IMR-90 (cell line): ENCODE measurements at regions not wholly inside any gene's neighbourhood (a gene's known extent, or its start where the extent isn't known, plus 50 kb on each side); places are given as distances from the start of the nearest gene placed in this dataset.

Source experiments
- ATAC-seq: fragments of 200-7000 bp; cut with Tn5 transposase; 2 replicates; pipeline ENCODE4 v1.9.1; 2020; ENCODE audit warnings: low read depth, mild to moderate bottlenecking, moderate library complexity
- BruUV-seq: library from RNA; stranded (reverse); fragments of 400-500 nt; replicated peaks from 2 replicates; lab custom pipeline; 2021; lab: Mats Ljungman, UMichigan
- CTCF ChIA-PET: fragments of 300-600 bp; formaldehyde crosslinking; extraction: SDS; loops from one replicate; lab custom pipeline; 2021; ENCODE audit warnings: antibody characterized with exemption; lab: Yijun Ruan, JAX
- POLR2A ChIA-PET: fragments of 300-600 bp; sonication (Branson Sonifier 250); formaldehyde crosslinking; loops from one replicate; lab custom pipeline; 2022; ENCODE audit warnings: antibody characterized with exemption; ENCODE audit not compliant: unreplicated experiment; lab: Charles Lee
- DNase-seq: peaks from one replicate; pipeline ENCODE4 v3.0.0; 2013
- H2AFZ ChIP-seq: replicated peaks from 2 replicates; pipeline ENCODE3; 2013; ENCODE audit warnings: low read length, mild to moderate bottlenecking; ENCODE audit not compliant: poor library complexity
- H2AK5ac ChIP-seq: 2 replicates; pipeline ENCODE4 v1.6.1; 2013; ENCODE audit warnings: low read depth, low read length, inconsistent platforms
- H2AK9ac ChIP-seq: replicated peaks from 2 replicates; pipeline ENCODE3; 2013; ENCODE audit warnings: mild to moderate bottlenecking, low read depth, low read length, moderate library complexity; ENCODE audit not compliant: poor library complexity
- H2BK120ac ChIP-seq: 2 replicates; pipeline ENCODE4 v1.6.1; 2013; ENCODE audit warnings: low read depth, low read length, inconsistent platforms
- H2BK15ac ChIP-seq: 3 replicates; pipeline ENCODE4 v1.6.1; 2013; ENCODE audit warnings: low read depth, low read length, inconsistent platforms
- H2BK20ac ChIP-seq: 2 replicates; pipeline ENCODE4 v1.6.1; 2013; ENCODE audit warnings: low read depth, mild to moderate bottlenecking, inconsistent platforms, low read length, moderate library complexity
- H2BK5ac ChIP-seq: 2 replicates; pipeline ENCODE4 v1.6.1; 2013; ENCODE audit warnings: mild to moderate bottlenecking, low read depth, low read length, inconsistent platforms; ENCODE audit not compliant: poor library complexity, severe bottlenecking
- H3K14ac ChIP-seq: replicated peaks from 2 replicates; pipeline ENCODE4 v1.6.1; 2013; ENCODE audit warnings: low read depth, low read length, inconsistent platforms
- H3K18ac ChIP-seq: 2 replicates; pipeline ENCODE4 v1.6.1; 2013; ENCODE audit warnings: low read depth, low read length, control low read depth
- H3K23ac ChIP-seq: 2 replicates; pipeline ENCODE4 v1.6.1; 2013; ENCODE audit warnings: low read depth, low read length, inconsistent platforms
- H3K27ac ChIP-seq: 2 replicates; pipeline ENCODE4 v1.5.1; 2013; ENCODE audit warnings: mild to moderate bottlenecking, control low read depth, low read length; ENCODE audit not compliant: insufficient read depth
- H3K27me3 ChIP-seq: 2 replicates; pipeline ENCODE4 v1.6.1; 2013; ENCODE audit warnings: low read length; ENCODE audit not compliant: control insufficient read depth, insufficient read depth
- H3K36me3 ChIP-seq: 2 replicates; pipeline ENCODE4 v1.6.1; 2013; ENCODE audit warnings: low read length, mixed read lengths; ENCODE audit not compliant: control insufficient read depth, insufficient read depth
- H3K4ac ChIP-seq: 2 replicates; pipeline ENCODE4 v1.6.1; 2013; ENCODE audit warnings: low read depth, low read length, inconsistent platforms
- H3K4me1 ChIP-seq: 2 replicates; pipeline ENCODE4 v1.6.1; 2013; ENCODE audit warnings: low read length, mixed read lengths; ENCODE audit not compliant: control insufficient read depth, insufficient read depth
- H3K4me2 ChIP-seq: 2 replicates; pipeline ENCODE4 v1.6.1; 2013; ENCODE audit warnings: low read depth, mild to moderate bottlenecking, control low read depth, low read length, moderate library complexity
- H3K4me3 ChIP-seq: 2 replicates; pipeline ENCODE4 v1.5.1; 2013; ENCODE audit warnings: low read depth, mild to moderate bottlenecking, control low read depth, low read length, moderate library complexity; ENCODE audit not compliant: insufficient read depth
- H3K56ac ChIP-seq: 2 replicates; pipeline ENCODE4 v1.6.1; 2013; ENCODE audit warnings: low read length, inconsistent platforms; ENCODE audit not compliant: insufficient read depth; ENCODE audit errors: extremely low read depth
- H3K79me1 ChIP-seq, 2 experiments: 2 replicates each; pipeline ENCODE4 v1.6.1; 2013; ENCODE audit warnings: low read length in 2 of 2, inconsistent platforms in 1 of 2, low read depth in 1 of 2
- H3K9ac ChIP-seq: 2 replicates; pipeline ENCODE4 v1.6.1; 2013; ENCODE audit warnings: low read depth, low read length, control low read depth
- H3K9me1 ChIP-seq: 2 replicates; pipeline ENCODE4 v1.6.1; 2013; ENCODE audit warnings: low read length, inconsistent platforms; ENCODE audit not compliant: insufficient read depth
- H3K9me3 ChIP-seq: 2 replicates; pipeline ENCODE4 v1.6.1; 2013; ENCODE audit warnings: low read length; ENCODE audit not compliant: control insufficient read depth, insufficient read depth
- H4K20me1 ChIP-seq: 2 replicates; pipeline ENCODE4 v1.6.1; 2013; ENCODE audit warnings: low read length, inconsistent platforms; ENCODE audit not compliant: insufficient read depth
- H4K5ac ChIP-seq: 2 replicates; pipeline ENCODE4 v1.6.1; 2013; ENCODE audit warnings: mild to moderate bottlenecking, low read depth, low read length, control low read depth
- H4K8ac ChIP-seq, 2 experiments: 2 replicates each; pipeline ENCODE4 v1.6.1; 2013; ENCODE audit warnings: low read depth in 2 of 2, low read length in 2 of 2, control low read depth in 1 of 2, inconsistent platforms in 1 of 2
- H4K91ac ChIP-seq: 2 replicates; pipeline ENCODE4 v1.6.1; 2013; ENCODE audit warnings: low read depth, low read length, inconsistent platforms; ENCODE audit not compliant: insufficient read depth
- MXI1 ChIP-seq: IDR thresholded peaks from 2 replicates; pipeline ENCODE4 v1.6.1; 2012; ENCODE audit warnings: low read depth, mild to moderate bottlenecking, low read length, moderate library complexity, borderline replicate concordance
- WGBS, 2 experiments: methylation state at CpG; one replicate each; pipeline versions ENCODE4 v1.1.5 to v1.1.7; 2013; ENCODE audit warnings: missing lambda C conversion rate in 2 of 2; ENCODE audit not compliant: insufficient read length in 1 of 2; ENCODE audit errors: extremely low coverage in 2 of 2; 5-methylcytosine and 5-hydroxymethylcytosine counted together
- dilution Hi-C: fragments of 300-500 bp; cut with HindIII; formaldehyde crosslinking; loops from one replicate; pipeline ENCODE4 v1.14.3; 2018; ENCODE audit warnings: low sequenced_read_pairs; ENCODE audit not compliant: unreplicated experiment
- in situ Hi-C: fragments of 300-500 bp; cut with MboI; formaldehyde crosslinking; loops from 3 replicates; pipeline ENCODE4 v1.14.3; 2019; ENCODE audit warnings: low sequenced_read_pairs, inconsistent platforms, mixed read lengths
- intact Hi-C: fragments of 100-400 bp; cut with micrococcal nuclease; formaldehyde crosslinking; loops from 2 replicates; pipeline ENCODE4 v1.10.0; 2022

- no peak overlapping the region for H3K4me3 ChIP-seq
- H3K79me1 ChIP-seq = no peaks in the 10 kb centered on the region
- H2BK15ac ChIP-seq = no peak overlapping the region
- H3K27ac ChIP-seq = no peak overlapping the region
- H3K4me1 ChIP-seq = no peaks in the 10 kb centered on the region
- TF ChIP-seq MXI1 = no peak
- ATAC-seq = no peak
- H2AFZ ChIP-seq = no peak overlapping the region
- no peak overlapping the region for H3K9ac ChIP-seq
- no peak overlapping the region for H2BK120ac ChIP-seq
- no peak overlapping the region for H2BK20ac ChIP-seq
- no peak overlapping the region for H3K18ac ChIP-seq
- no CpG with 5 or more reads among the region's 3 CpGs for WGBS, 2 experiments
- no peak overlapping the region for H4K8ac ChIP-seq
- DNase-seq = no peak
- no peak overlapping the region for H2AK9ac ChIP-seq
- no peaks in the 10 kb centered on the region for H4K20me1 ChIP-seq
- H3K14ac ChIP-seq = no peak overlapping the region
- no peak overlapping the region for H4K91ac ChIP-seq
- H3K56ac ChIP-seq = no peak overlapping the region
- H2BK5ac ChIP-seq = no peak overlapping the region
- no peak overlapping the region for H4K5ac ChIP-seq
- H3K4ac ChIP-seq = no peak overlapping the region
- CTCF ChIA-PET = no interaction called here
- POLR2A ChIA-PET = no interaction called here
- H3K36me3 ChIP-seq = no peaks in the 10 kb centered on the region
- no peak overlapping the region for H3K4me2 ChIP-seq
- no peaks in the 10 kb centered on the region for H3K9me3 ChIP-seq
- H3K23ac ChIP-seq = no peak overlapping the region
- no peaks in the 10 kb centered on the region for H3K9me1 ChIP-seq
- H2AK5ac ChIP-seq = no peak overlapping the region
- no TSS peak for BruUV-seq
- in situ Hi-C loops (no loop called here), intact Hi-C loops (no loop called here), dilution Hi-C loops (no loop called here)
- peaks cover 4% of the 10 kb centered on the region; the same call in 1 of the 2 replicates for H3K27me3 ChIP-seq
Measured at GRCh38 chr9:87405677-87406542, 91.8 kb upstream of the DAPK1 start.
